Stimulated activated CD4-positive, alpha-beta T cell treated with anti-CD3 and anti-CD28 coated beads, TNF-alpha, amount 100 ng/mL, for 24 hours (primary cell): ENCODE measurements at regions not wholly inside any gene's neighbourhood (a gene's known extent, or its start where the extent isn't known, plus 50 kb on each side); places are given as distances from the start of the nearest gene placed in this dataset.

Experiments
- DNase-seq, 3 experiments: peaks; one replicate each; pipeline ENCODE4 v3.0.0-alpha.2; 2020; ENCODE audit warnings: low read depth in 3 of 3

DNA sequence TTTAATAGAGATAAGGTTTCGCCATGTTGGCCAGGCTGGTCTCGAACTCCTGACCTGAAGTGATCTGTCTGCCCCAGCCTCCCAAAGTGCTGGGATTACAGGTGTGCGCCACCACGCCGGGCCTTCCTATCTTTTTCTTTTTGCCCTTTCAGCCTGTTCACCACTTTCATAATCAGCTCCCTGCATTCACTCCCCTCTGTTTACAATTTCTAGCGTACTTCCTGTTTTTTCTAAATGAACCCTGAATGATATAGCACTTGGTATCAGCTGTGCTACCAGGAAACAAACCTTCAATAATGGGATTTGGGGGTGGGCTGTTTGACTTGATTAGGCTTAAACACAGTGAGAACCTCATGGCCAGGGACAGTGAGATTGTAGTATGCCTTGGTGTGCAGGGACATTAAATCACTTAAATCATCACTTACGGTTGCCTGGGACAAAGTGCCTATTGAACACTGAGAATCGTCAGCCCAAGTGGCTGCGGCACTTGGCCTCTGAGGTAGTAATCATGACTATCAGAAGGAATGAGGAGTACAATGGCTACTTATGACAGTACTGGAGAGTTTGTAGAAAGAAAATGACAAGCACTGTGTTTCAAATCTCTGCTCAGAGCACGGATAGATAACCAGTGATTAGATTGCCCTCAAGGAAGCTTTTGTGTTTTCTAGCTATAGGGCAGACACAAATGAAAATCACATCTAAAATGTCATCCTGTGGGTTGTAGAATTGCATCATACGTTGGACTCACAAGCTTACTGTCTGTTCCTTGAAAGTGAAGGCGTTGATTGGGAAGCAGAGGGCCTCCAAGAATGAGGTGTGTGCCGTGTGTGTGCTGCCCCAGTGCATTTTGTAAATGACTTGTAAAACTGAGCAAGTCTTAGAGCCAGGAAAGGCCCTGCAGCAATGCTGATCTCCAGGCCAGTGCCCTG is 661.8 kb downstream of the MATN1 start:
- DNase-seq: no peak

GRCh38 chr1:30060738-30061137 is 662.6 kb downstream of the MATN1 start:
- no peak for DNase-seq

GRCh38 chr1:30058970-30059369 is 664.4 kb downstream of the MATN1 start:
- DNase-seq: no peak

DNA sequence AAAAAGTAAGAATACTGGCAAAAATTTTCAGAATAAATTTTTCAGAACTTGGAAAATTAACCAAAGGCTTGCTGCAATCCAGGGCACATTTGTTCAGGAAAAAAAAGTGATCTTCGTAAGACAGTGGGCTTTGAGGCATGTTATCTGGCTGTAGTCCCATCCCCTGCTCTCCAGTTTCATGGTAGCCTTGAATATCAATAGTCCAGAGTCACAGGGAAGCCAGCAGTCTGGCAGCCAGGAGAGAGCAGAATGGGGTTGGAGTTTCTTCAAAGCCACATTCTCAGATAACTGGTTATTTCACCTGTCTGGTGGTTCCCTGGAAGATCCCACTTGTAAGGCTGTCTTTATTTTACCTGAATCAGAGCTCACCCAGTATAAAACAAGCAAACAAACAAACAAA is 669.3 kb downstream of the MATN1 start:
- DNase-seq: no peak

DNA sequence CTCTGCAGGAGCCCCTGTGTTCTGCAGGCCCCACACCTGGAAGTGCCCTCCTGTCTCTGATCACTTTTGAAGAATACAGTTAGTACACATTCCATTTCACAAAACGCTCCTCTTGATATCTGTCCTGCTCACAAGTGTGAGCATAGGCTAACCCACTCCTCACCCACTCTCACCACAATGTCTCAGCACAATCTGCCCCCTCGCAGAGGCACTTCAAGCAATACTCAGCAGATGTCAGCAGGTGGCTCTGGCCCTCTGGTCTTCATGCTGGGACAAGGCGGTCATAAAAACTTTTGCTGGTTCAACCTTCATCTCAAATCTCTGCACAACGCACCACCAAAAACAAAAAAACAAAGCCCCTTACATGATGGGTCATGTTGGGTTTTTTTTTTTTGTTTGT is 671.2 kb downstream of the MATN1 start:
- DNase-seq: no peak

GRCh38 chr1:30051777-30052176 is 671.6 kb downstream of the MATN1 start:
- no peak for DNase-seq

- DNase-seq: no peak
Observed at GRCh38 chr1:30049748-30050296, 673.6 kb downstream of the MATN1 start.

GRCh38 chr1:30048905-30049304 is 674.5 kb downstream of the MATN1 start:
- DNase-seq: no peak

GRCh38 chr1:30047576-30047975 is 675.8 kb downstream of the MATN1 start:
- DNase-seq: no peak

- DNase-seq: no peak
Observed at GRCh38 chr1:30046751-30047150, 676.6 kb downstream of the MATN1 start.

- DNase-seq: no peak
Observed at GRCh38 chr1:30045304-30046090, 677.9 kb downstream of the MATN1 start.

GRCh38 chr1:30044656-30045144 is 678.7 kb downstream of the MATN1 start:
- no peak for DNase-seq

DNA sequence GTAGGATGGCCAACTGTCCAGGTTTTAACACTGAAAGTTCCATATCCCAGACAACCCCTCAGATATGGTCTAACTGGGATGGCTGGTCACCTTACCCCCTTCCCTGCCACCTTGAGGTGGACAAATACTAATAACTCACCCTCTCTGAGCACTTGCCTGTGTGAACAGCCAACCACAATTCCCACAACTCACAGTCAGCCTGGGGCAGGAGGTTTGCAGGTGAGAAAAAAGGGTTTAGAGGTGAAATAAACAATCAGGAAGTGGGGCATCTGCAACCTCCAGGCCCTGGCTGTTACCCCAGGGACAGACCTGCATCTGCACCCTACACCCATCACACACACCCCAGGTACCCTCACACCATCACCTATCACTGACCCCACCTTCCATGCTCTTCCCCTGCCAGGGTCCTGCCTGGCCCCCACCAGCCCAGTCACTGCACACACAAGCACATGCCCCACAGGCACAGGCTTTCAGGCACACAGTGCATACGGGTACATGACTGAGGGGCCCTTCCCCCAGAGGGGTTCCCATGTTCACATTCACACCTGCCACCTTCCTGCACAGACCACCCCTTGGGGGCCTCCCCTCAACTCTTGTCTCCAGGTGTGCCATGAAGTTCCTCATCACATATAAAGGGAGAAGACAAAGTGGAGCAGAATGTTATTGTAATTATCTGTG is 679.5 kb downstream of the MATN1 start:
- no peak for DNase-seq

- DNase-seq: no peak
Observed at GRCh38 chr1:30043256-30043655, 680.1 kb downstream of the MATN1 start.

- no peak for DNase-seq
Observed at GRCh38 chr1:30042438-30043147, 680.8 kb downstream of the MATN1 start.

GRCh38 chr1:30041741-30042437 is 681.5 kb downstream of the MATN1 start:
- DNase-seq: no peak

DNA sequence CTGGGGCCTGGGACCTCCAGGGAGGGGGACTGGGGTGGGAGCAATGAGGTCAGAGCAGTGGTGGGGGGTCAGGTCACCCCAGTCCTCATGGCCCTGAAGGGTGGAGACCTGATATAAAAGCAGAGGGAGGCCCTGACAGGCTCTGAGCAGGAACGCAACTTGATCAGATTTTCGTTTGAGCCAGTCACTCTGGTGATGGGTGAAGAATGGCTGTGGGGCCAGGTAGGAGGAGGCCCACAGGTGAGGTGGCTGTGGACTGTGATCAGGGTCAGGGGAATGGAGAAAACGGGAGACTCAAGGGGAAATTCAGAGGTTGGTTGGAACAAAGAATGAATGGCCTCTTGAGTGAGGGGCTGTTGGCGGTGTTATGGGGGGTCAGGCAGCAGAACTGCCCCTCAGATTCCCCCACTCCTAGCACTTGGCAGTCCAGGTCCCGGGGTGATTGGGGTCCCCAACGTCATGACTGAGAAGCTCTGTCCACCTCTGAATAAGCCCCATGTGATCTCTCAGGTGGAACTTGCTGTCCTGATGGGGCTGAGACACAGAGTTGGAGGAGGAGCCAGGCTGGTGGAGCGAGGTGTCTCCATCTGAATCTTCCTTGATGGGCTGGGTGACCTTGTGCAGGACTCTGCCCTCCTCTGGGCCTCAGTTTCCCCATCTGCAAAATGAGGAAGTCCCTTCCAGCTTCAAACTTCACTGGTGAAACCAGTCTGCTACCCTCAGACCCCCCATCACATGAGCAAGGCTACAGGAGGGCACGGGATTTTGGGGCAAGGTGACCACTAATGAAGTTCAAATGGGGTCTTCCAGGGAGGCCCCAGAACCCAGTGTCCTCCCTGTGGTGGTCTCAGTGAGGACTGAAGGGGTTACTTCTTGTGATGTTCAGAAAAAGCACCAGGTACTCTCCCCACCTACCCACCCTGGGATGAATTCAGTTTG is 683.0 kb downstream of the MATN1 start:
- DNase-seq: no peak

DNA sequence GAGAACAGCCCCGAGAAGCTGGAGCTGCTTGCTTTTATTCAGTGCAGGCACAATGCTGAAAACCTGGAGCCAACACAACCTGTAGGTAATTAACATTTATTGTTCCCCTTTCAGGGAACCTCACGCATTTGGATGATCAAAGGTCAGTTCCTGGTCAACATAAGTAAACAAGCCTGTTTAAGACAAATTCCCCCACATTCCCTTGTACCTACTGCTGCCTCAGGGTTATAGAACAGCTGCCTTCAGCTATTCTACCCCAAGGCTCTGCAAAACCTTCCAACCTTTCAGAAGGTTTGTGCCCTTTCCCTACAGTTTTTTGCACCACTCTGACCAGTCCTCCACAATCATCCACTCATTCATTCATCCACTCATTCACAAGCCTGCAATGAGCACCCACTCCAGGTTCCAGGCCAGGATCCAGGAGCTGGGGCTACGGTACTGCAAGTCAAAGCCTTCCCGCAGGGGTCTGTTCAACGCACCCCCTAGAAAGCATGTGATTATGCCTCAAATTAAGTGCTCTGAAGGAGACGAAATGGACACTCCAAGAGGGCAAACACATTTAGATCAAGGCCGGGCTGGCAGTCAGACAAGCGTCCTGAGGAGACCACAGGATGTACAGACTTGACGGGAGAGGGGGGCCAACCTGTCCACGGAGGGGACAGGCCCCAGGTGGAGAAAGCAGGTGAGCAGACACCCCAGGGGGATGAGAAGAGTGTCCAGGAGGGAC is 683.9 kb downstream of the MATN1 start:
- no peak for DNase-seq
